ENCODE measurements at regions not wholly inside any gene's neighbourhood (a gene's known extent, or its start where the extent isn't known, plus 50 kb on each side); places are given as distances from the start of the nearest gene placed in this dataset.

- no peak for TF ChIP-seq JUND (IDR thresholded peaks at IDR 0.05)
- TF ChIP-seq CTCF (IDR thresholded peaks at IDR 0.05; ENCODE audit: low read depth, low read length, missing input control) = no peak
These were observed 305.5 kb upstream of the KYNU start for GRCh38 chr2:142571934-142572333.
